Activated CD4-positive, alpha-beta T cell treated with anti-CD3 and anti-CD28 coated beads, Interleukin-2, amount 10 ng/mL, durations not matched to agents 24 days and 14 days (primary cell): ENCODE measurements at regions not wholly inside any gene's neighbourhood (a gene's known extent, or its start where the extent isn't known, plus 50 kb on each side); places are given as distances from the start of the nearest gene placed in this dataset.

Experiments used
- DNase-seq: peaks from one replicate; pipeline ENCODE4 v3.0.0; 2022
- H3K27ac Mint-ChIP-seq: one replicate; pipeline ENCODE4 v1.8.0; 2022; ENCODE audit warnings: mild to moderate bottlenecking, mixed read lengths
- H3K27me3 Mint-ChIP-seq: one replicate; pipeline ENCODE4 v1.8.0; 2022; ENCODE audit warnings: mixed read lengths
- H3K36me3 Mint-ChIP-seq: one replicate; pipeline ENCODE4 v1.8.0; 2022; ENCODE audit warnings: low read depth, mild to moderate bottlenecking, mixed read lengths
- H3K4me1 Mint-ChIP-seq: one replicate; pipeline ENCODE4 v1.8.0; 2021; ENCODE audit warnings: mixed read lengths
- H3K4me3 Mint-ChIP-seq: one replicate; pipeline ENCODE4 v1.8.0; 2022; ENCODE audit warnings: mild to moderate bottlenecking, moderate library complexity, mixed read lengths
- H3K9me3 Mint-ChIP-seq: one replicate; pipeline ENCODE4 v1.8.0; 2021; ENCODE audit warnings: mixed read lengths
- intact Hi-C: fragments of 100-400 bp; cut with micrococcal nuclease; formaldehyde crosslinking; loops from one replicate; pipeline ENCODE4 v1.15.1; 2023

GRCh38 chr16:65226077-65226476 lies 104.2 kb upstream of the CDH11 start:
- Mint-ChIP-seq H3K27ac (no peak overlapping the region), H3K27me3 (no peaks in the 10 kb centered on the region), H3K9me3 (no peaks in the 10 kb centered on the region), H3K36me3 (no peaks in the 10 kb centered on the region), H3K4me1 (no peaks in the 10 kb centered on the region), H3K4me3 (no peak overlapping the region)
- DNase-seq: no peak
- intact Hi-C loops: no loop called here

- Mint-ChIP-seq H3K27me3 (no peaks in the 10 kb centered on the region), H3K9me3 (no peaks in the 10 kb centered on the region), H3K27ac (no peak overlapping the region), H3K4me1 (no peaks in the 10 kb centered on the region), H3K36me3 (no peaks in the 10 kb centered on the region), H3K4me3 (no peak overlapping the region)
- intact Hi-C loops: no loop called here
- DNase-seq: no peak
These were observed 103.6 kb upstream of the CDH11 start for GRCh38 chr16:65225488-65225887.

GRCh38 chr16:65224994-65225393 lies 103.1 kb upstream of the CDH11 start:
- no peaks in the 10 kb centered on the region for H3K36me3 Mint-ChIP-seq

GRCh38 chr16:65224471-65224870 lies 102.6 kb upstream of the CDH11 start:
- intact Hi-C loops: no loop called here
- Mint-ChIP-seq H3K4me3 (no peak overlapping the region), H3K4me1 (no peaks in the 10 kb centered on the region), H3K36me3 (no peaks in the 10 kb centered on the region), H3K27me3 (no peaks in the 10 kb centered on the region), H3K9me3 (no peaks in the 10 kb centered on the region), H3K27ac (no peak overlapping the region)
- no peak for DNase-seq

More at GRCh38 chr16:65224994-65225393, 103.1 kb upstream of the CDH11 start:
- Mint-ChIP-seq H3K4me1 (no peaks in the 10 kb centered on the region), H3K27me3 (no peaks in the 10 kb centered on the region), H3K27ac (no peak overlapping the region), H3K9me3 (no peaks in the 10 kb centered on the region), H3K4me3 (no peak overlapping the region)
- no peak for DNase-seq
- intact Hi-C loops: no loop called here

- no peaks in the 10 kb centered on the region for H3K27me3 Mint-ChIP-seq
- no peaks in the 10 kb centered on the region for H3K9me3 Mint-ChIP-seq
- H3K36me3 Mint-ChIP-seq: no peaks in the 10 kb centered on the region
- intact Hi-C loops: no loop called here
- DNase-seq: no peak
- no peak overlapping the region for H3K4me3 Mint-ChIP-seq
- no peaks in the 10 kb centered on the region for H3K4me1 Mint-ChIP-seq
- H3K27ac Mint-ChIP-seq: no peak overlapping the region
These were observed 101.5 kb upstream of the CDH11 start for GRCh38 chr16:65223335-65223734.

- Mint-ChIP-seq H3K9me3 (no peaks in the 10 kb centered on the region), H3K4me1 (no peaks in the 10 kb centered on the region), H3K27me3 (no peaks in the 10 kb centered on the region), H3K36me3 (no peaks in the 10 kb centered on the region), H3K27ac (no peak overlapping the region), H3K4me3 (no peak overlapping the region)
- intact Hi-C loops: no loop called here
- DNase-seq: no peak
These were observed 100.7 kb upstream of the CDH11 start for GRCh38 chr16:65222536-65222935.

- no peaks in the 10 kb centered on the region for H3K9me3 Mint-ChIP-seq
- H3K36me3 Mint-ChIP-seq: no peaks in the 10 kb centered on the region
- H3K27me3 Mint-ChIP-seq: no peaks in the 10 kb centered on the region
- no peak overlapping the region for H3K27ac Mint-ChIP-seq
- DNase-seq: no peak
- H3K4me3 Mint-ChIP-seq: no peak overlapping the region
- no peaks in the 10 kb centered on the region for H3K4me1 Mint-ChIP-seq
- intact Hi-C loops: no loop called here
These were observed 100.2 kb upstream of the CDH11 start for GRCh38 chr16:65222049-65222448.

GRCh38 chr16:65219786-65220185 lies 97.9 kb upstream of the CDH11 start:
- intact Hi-C loops: no loop called here
- Mint-ChIP-seq H3K36me3 (no peaks in the 10 kb centered on the region), H3K27ac (no peak overlapping the region), H3K4me1 (no peaks in the 10 kb centered on the region), H3K9me3 (no peaks in the 10 kb centered on the region), H3K27me3 (no peaks in the 10 kb centered on the region), H3K4me3 (no peak overlapping the region)
- DNase-seq: no peak

GRCh38 chr16:65218348-65218747 lies 96.5 kb upstream of the CDH11 start:
- Mint-ChIP-seq H3K9me3 (no peaks in the 10 kb centered on the region), H3K36me3 (no peaks in the 10 kb centered on the region), H3K4me3 (no peak overlapping the region), H3K4me1 (no peaks in the 10 kb centered on the region), H3K27me3 (no peaks in the 10 kb centered on the region), H3K27ac (no peak overlapping the region)
- no peak for DNase-seq
- intact Hi-C loops: no loop called here

GRCh38 chr16:65213866-65214595 lies 92.2 kb upstream of the CDH11 start:
- Mint-ChIP-seq H3K36me3 (no peaks in the 10 kb centered on the region), H3K4me1 (no peaks in the 10 kb centered on the region), H3K9me3 (no peaks in the 10 kb centered on the region), H3K27me3 (no peaks in the 10 kb centered on the region), H3K27ac (no peak overlapping the region), H3K4me3 (no peak overlapping the region)
- DNase-seq: no peak
- intact Hi-C loops: no loop called here

GRCh38 chr16:65212791-65213190 lies 90.9 kb upstream of the CDH11 start:
- no peaks in the 10 kb centered on the region for H3K36me3 Mint-ChIP-seq
- H3K4me1 Mint-ChIP-seq: no peaks in the 10 kb centered on the region
- no peak overlapping the region for H3K4me3 Mint-ChIP-seq
- no peak overlapping the region for H3K27ac Mint-ChIP-seq
- intact Hi-C loops: no loop called here
- H3K9me3 Mint-ChIP-seq: no peaks in the 10 kb centered on the region
- no peaks in the 10 kb centered on the region for H3K27me3 Mint-ChIP-seq
- no peak for DNase-seq

GRCh38 chr16:65212240-65212639 lies 90.4 kb upstream of the CDH11 start:
- intact Hi-C loops: no loop called here
- no peak overlapping the region for H3K27ac Mint-ChIP-seq
- H3K4me3 Mint-ChIP-seq: no peak overlapping the region
- H3K9me3 Mint-ChIP-seq: no peaks in the 10 kb centered on the region
- H3K4me1 Mint-ChIP-seq: no peaks in the 10 kb centered on the region
- no peak for DNase-seq
- no peaks in the 10 kb centered on the region for H3K27me3 Mint-ChIP-seq
- H3K36me3 Mint-ChIP-seq: no peaks in the 10 kb centered on the region

GRCh38 chr16:65202461-65202860 lies 80.6 kb upstream of the CDH11 start:
- peaks cover 6% of the 10 kb centered on the region for H3K9me3 Mint-ChIP-seq
- intact Hi-C loops: no loop called here
- no peaks in the 10 kb centered on the region for H3K36me3 Mint-ChIP-seq
- no peak overlapping the region for H3K27ac Mint-ChIP-seq
- H3K4me3 Mint-ChIP-seq: no peak overlapping the region
- no peak for DNase-seq
- H3K27me3 Mint-ChIP-seq: no peaks in the 10 kb centered on the region
- no peaks in the 10 kb centered on the region for H3K4me1 Mint-ChIP-seq

GRCh38 chr16:65201511-65201910 lies 79.6 kb upstream of the CDH11 start:
- H3K27ac Mint-ChIP-seq: no peak overlapping the region
- H3K9me3 Mint-ChIP-seq: peaks cover 6% of the 10 kb centered on the region
- DNase-seq: no peak
- H3K27me3 Mint-ChIP-seq: no peaks in the 10 kb centered on the region
- no peaks in the 10 kb centered on the region for H3K36me3 Mint-ChIP-seq
- H3K4me3 Mint-ChIP-seq: no peak overlapping the region
- no peaks in the 10 kb centered on the region for H3K4me1 Mint-ChIP-seq
- intact Hi-C loops: no loop called here

GRCh38 chr16:65200857-65201256 lies 79.0 kb upstream of the CDH11 start:
- peaks cover 6% of the 10 kb centered on the region for H3K9me3 Mint-ChIP-seq
- intact Hi-C loops: no loop called here
- H3K27me3 Mint-ChIP-seq: no peaks in the 10 kb centered on the region
- H3K4me1 Mint-ChIP-seq: no peaks in the 10 kb centered on the region
- H3K27ac Mint-ChIP-seq: no peak overlapping the region
- no peaks in the 10 kb centered on the region for H3K36me3 Mint-ChIP-seq
- DNase-seq: no peak
- H3K4me3 Mint-ChIP-seq: no peak overlapping the region
